B cell (primary cell): ENCODE measurements at regions not wholly inside any gene's neighbourhood (a gene's known extent, or its start where the extent isn't known, plus 50 kb on each side); places are given as distances from the start of the nearest gene placed in this dataset.
A peak's percentile ranks its signal among the peaks of the same experiment; 100 is the strongest.

Experiments
- ATAC-seq: fragments of 200-7000 bp; cut with Tn5 transposase; one replicate; pipeline ENCODE4 v1.10.0; 2021; ENCODE audit warnings: low read depth, mild to moderate bottlenecking, moderate number of reproducible peaks, moderate library complexity
- CTCF ChIA-PET: fragments of 350-600 bp; sonication (Branson Sonifier 250); formaldehyde crosslinking; loops from one replicate; lab custom pipeline; 2021; ENCODE audit warnings: antibody characterized with exemption, inconsistent platforms; lab: Charles Lee
- POLR2A ChIA-PET: fragments of 350-600 bp; sonication (Branson Sonifier 250); formaldehyde crosslinking; loops from one replicate; lab custom pipeline; 2021; ENCODE audit warnings: antibody characterized with exemption; lab: Charles Lee
- DNase-seq: peaks from one replicate; pipeline ENCODE4 v3.0.0; 2013
- H2AFZ ChIP-seq: 2 replicates; pipeline ENCODE4 v1.6.1; 2012; ENCODE audit warnings: mild to moderate bottlenecking, low read depth, low read length; ENCODE audit not compliant: insufficient read depth, poor library complexity, severe bottlenecking
- H3K27ac ChIP-seq, 2 donors: 1 replicate in 1 of 2; 2 replicates in 1 of 2; pipeline ENCODE4 v1.5.1; 2012 to 2013; ENCODE audit warnings: low read length in 2 of 2, mild to moderate bottlenecking in 2 of 2, moderate library complexity in 1 of 2
- H3K27me3 ChIP-seq, 4 experiments: fragments of 200-600 bp in 1 of 4; sonication (generic) in 1 of 4; replicated peaks in 1 of 4; 1 replicate in 2 of 4; 2 replicates in 2 of 4; pipeline versions ENCODE4 v1.6.1 to v1.7.0; 2013 to 2016; ENCODE audit warnings: low read length in 3 of 4, mild to moderate bottlenecking in 2 of 4, mixed read lengths in 1 of 4, moderate library complexity in 1 of 4; ENCODE audit not compliant: insufficient read depth in 4 of 4, control insufficient read depth in 3 of 4; ENCODE audit errors: control extremely low read depth in 1 of 4
- H3K36me3 ChIP-seq, 2 experiments: replicated peaks in 1 of 2; 1 replicate in 1 of 2; 2 replicates in 1 of 2; pipeline versions ENCODE4 v1.6.1 to v1.7.1; 2013; ENCODE audit warnings: low read length in 1 of 2; ENCODE audit not compliant: insufficient read depth in 2 of 2, control insufficient read depth in 1 of 2; ENCODE audit errors: control extremely low read depth in 1 of 2, extremely low read depth in 1 of 2
- H3K4me1 ChIP-seq, 2 donors: fragments of 200-600 bp in 1 of 2; sonication (generic) in 1 of 2; 1 replicate in 1 of 2; 2 replicates in 1 of 2; pipeline versions ENCODE4 v1.5.1 to v1.6.1; 2013 to 2017; ENCODE audit warnings: low read length in 2 of 2; ENCODE audit not compliant: control insufficient read depth in 2 of 2, insufficient read depth in 2 of 2
- H3K4me2 ChIP-seq: replicated peaks from 2 replicates; pipeline ENCODE3; 2012; ENCODE audit warnings: mild to moderate bottlenecking, low read depth, low read length; ENCODE audit not compliant: poor library complexity, severe bottlenecking
- H3K4me3 ChIP-seq, 5 experiments: fragments of 200-600 bp in 1 of 5; sonication (generic) in 1 of 5; 1 replicate in 3 of 5; 2 replicates in 2 of 5; pipeline versions ENCODE4 v1.5.1 to v1.7.0; 2011 to 2016; ENCODE audit warnings: low read length in 4 of 5, mild to moderate bottlenecking in 4 of 5, low read depth in 2 of 5, control low read depth in 1 of 5, moderate library complexity in 1 of 5; ENCODE audit not compliant: insufficient read depth in 1 of 5; ENCODE audit errors: control extremely low read depth in 1 of 5, extremely low read depth in 1 of 5
- H3K79me2 ChIP-seq: fragments of 200-600 bp; sonication (generic); one replicate; pipeline ENCODE4 v1.6.0; 2016; ENCODE audit warnings: low read length; ENCODE audit not compliant: control insufficient read depth, insufficient read depth
- H3K9ac ChIP-seq: fragments of 200-600 bp; sonication (generic); 2 replicates; pipeline ENCODE4 v1.6.1; 2017; ENCODE audit warnings: mild to moderate bottlenecking, low read length, moderate library complexity
- H3K9me3 ChIP-seq, 3 donors: one replicate each; pipeline versions ENCODE4 v1.6.1 to v1.7.1; 2013; ENCODE audit warnings: low read length in 2 of 3; ENCODE audit not compliant: control insufficient read depth in 2 of 3, insufficient read depth in 1 of 3; ENCODE audit errors: control extremely low read depth in 1 of 3
- H4K20me1 ChIP-seq: 2 replicates; pipeline ENCODE4 v1.6.0; 2012; ENCODE audit warnings: mild to moderate bottlenecking, low read length; ENCODE audit not compliant: insufficient read depth, control insufficient read depth, poor library complexity, severe bottlenecking
- H3K27ac Mint-ChIP-seq: one replicate; pipeline ENCODE4 v1.8.0; 2021; ENCODE audit warnings: mixed read lengths
- H3K27me3 Mint-ChIP-seq: one replicate; pipeline ENCODE4 v1.8.0; 2021; ENCODE audit warnings: mixed read lengths
- H3K4me1 Mint-ChIP-seq: one replicate; pipeline ENCODE4 v1.8.0; 2021; ENCODE audit warnings: mixed read lengths
- H3K4me3 Mint-ChIP-seq: one replicate; pipeline ENCODE4 v1.8.0; 2021; ENCODE audit warnings: mixed read lengths
- H3K9me3 Mint-ChIP-seq: one replicate; pipeline ENCODE4 v1.8.0; 2022; ENCODE audit warnings: mixed read lengths; ENCODE audit not compliant: insufficient read depth
- EZH2 ChIP-seq: IDR thresholded peaks from 2 replicates; pipeline ENCODE4 v1.6.1; 2012; ENCODE audit warnings: borderline replicate concordance, low read depth, mild to moderate bottlenecking, moderate library complexity, low read length; ENCODE audit not compliant: insufficient read depth, poor library complexity, severe bottlenecking
- WGBS: methylation state at CpG from one replicate; pipeline ENCODE4 v1.1.5; 2013; ENCODE audit warnings: missing lambda C conversion rate; ENCODE audit not compliant: insufficient coverage; 5-methylcytosine and 5-hydroxymethylcytosine counted together
- intact Hi-C: fragments of 100-400 bp; cut with micrococcal nuclease; formaldehyde crosslinking; loops from one replicate; pipeline ENCODE4 v1.10.0; 2022
- TF ChIP-seq, protein P1 (sequence below): fragments of 200-600 bp; IDR thresholded peaks from one replicate; pipeline ENCODE4 v1.8.0; 2022; ENCODE audit warnings: antibody characterized with exemption, mild to moderate bottlenecking

DNA sequence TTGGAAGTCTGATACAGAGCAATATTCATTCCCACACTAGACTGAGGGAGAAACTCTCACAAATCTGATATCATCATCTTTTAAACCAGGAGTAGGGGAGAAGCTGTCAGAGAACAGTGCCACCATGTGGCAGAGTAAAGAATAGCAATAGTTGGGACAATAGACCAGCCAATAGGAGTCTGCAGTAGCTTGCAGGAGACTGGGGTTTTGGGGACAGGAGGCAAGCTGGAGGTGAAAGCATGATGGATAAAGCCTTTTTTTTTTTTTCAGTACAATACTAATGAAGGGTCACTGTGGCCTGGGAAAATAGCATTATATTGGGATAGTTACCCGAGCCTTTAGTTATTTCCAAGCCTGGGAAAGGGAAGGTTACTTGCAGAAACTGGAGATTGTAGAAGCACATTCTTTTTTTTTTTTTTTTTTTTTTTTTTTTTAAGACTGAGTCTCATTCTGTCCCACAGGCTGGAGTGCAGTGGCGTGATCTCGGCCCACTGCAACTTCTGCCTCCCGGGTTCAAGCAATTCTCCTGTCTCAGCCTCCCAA is 120.7 kb downstream of the S1PR1 start:
- H3K9ac ChIP-seq: no peak overlapping the region
- H3K9me3 ChIP-seq: peaks cover 0 to 1% (median 0%) of the 10 kb centered on the region in 3 donors
- no peak overlapping the region for H3K4me3 ChIP-seq
- DNase-seq (peak; percentile 88), ATAC-seq (peak; percentile 98)
- WGBS: 53% methylated on average over 3 of the region's 4 CpGs
- ChIA-PET CTCF (interaction anchor here (0.6 to 3.4 kb wide), 66 partner anchors 8 to 893 kb away, joined by 3 to 144 read pairs (median 4); partner anchors contain the start of genes EXTL2, S1PR1 and SLC30A7), POLR2A (interaction anchor here (0.6 to 1.1 kb wide), 7 partner anchors 43 to 1417 kb away, joined by 3 to 14 read pairs (median 5); partner anchors contain the start of gene S1PR1)
- no peak overlapping the region for H3K27ac ChIP-seq
- H3K27me3 Mint-ChIP-seq: no peaks in the 10 kb centered on the region
- TF ChIP-seq, protein P1, sequence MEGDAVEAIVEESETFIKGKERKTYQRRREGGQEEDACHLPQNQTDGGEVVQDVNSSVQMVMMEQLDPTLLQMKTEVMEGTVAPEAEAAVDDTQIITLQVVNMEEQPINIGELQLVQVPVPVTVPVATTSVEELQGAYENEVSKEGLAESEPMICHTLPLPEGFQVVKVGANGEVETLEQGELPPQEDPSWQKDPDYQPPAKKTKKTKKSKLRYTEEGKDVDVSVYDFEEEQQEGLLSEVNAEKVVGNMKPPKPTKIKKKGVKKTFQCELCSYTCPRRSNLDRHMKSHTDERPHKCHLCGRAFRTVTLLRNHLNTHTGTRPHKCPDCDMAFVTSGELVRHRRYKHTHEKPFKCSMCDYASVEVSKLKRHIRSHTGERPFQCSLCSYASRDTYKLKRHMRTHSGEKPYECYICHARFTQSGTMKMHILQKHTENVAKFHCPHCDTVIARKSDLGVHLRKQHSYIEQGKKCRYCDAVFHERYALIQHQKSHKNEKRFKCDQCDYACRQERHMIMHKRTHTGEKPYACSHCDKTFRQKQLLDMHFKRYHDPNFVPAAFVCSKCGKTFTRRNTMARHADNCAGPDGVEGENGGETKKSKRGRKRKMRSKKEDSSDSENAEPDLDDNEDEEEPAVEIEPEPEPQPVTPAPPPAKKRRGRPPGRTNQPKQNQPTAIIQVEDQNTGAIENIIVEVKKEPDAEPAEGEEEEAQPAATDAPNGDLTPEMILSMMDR: peak; percentile 91
- no peak for TF ChIP-seq EZH2
- H3K4me1 Mint-ChIP-seq: peaks cover 7% of the 10 kb centered on the region
- H4K20me1 ChIP-seq: no peaks in the 10 kb centered on the region
- no peak overlapping the region for H3K4me2 ChIP-seq
- no peaks in the 10 kb centered on the region for H3K9me3 Mint-ChIP-seq
- H2AFZ ChIP-seq: no peak overlapping the region
- H3K4me1 ChIP-seq: peaks cover 4 to 7% of the 10 kb centered on the region in 2 donors
- H3K79me2 ChIP-seq: no peaks in the 10 kb centered on the region
- no peak overlapping the region for H3K27ac Mint-ChIP-seq
- no peaks in the 10 kb centered on the region for H3K27me3 ChIP-seq
- H3K36me3 ChIP-seq: no peaks in the 10 kb centered on the region
- intact Hi-C loops: loop anchor here (1.0 to 5.0 kb wide), 6 partner anchors 48 to 436 kb away; partner anchors contain the start of gene S1PR1
- H3K4me3 Mint-ChIP-seq: no peak overlapping the region

DNA sequence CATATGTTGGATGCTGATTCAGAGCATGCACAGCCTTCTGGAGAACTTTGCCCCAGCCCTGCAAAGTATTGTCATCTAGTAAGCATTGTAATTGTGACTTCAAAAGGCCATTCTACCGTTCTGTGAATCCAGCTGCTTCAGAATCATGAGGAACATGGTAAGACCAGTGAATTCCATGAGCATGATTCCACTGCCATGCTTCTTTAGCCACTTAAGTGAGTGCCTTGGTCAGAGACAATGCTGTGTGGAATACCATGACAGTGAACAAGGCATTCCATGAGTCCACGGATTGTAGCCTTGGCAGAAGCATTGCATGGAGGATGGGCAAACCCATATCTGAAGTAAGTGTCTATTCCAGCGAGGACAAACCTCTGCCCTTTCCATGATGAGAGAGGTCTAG is 123.7 kb downstream of the S1PR1 start:
- Histone ChIP-seq H3K4me3 (no peak overlapping the region), H3K9ac (no peak overlapping the region), H3K4me1 (peaks cover 4 to 7% of the 10 kb centered on the region in 2 donors), H3K4me2 (no peak overlapping the region), H3K9me3 (peaks cover 0 to 11% (median 9%) of the 10 kb centered on the region in 3 donors), H3K79me2 (no peaks in the 10 kb centered on the region), H3K36me3 (no peaks in the 10 kb centered on the region), H4K20me1 (no peaks in the 10 kb centered on the region), H2AFZ (no peak overlapping the region), H3K27ac (no peak overlapping the region), H3K27me3 (no peaks in the 10 kb centered on the region)
- intact Hi-C loops: no loop called here
- Mint-ChIP-seq H3K27me3 (no peaks in the 10 kb centered on the region), H3K4me3 (no peak overlapping the region), H3K9me3 (no peaks in the 10 kb centered on the region), H3K27ac (no peak overlapping the region), H3K4me1 (peaks cover 9% of the 10 kb centered on the region)
- WGBS: 100% methylated on average over 3 of the region's 3 CpGs
- POLR2A ChIA-PET: no interaction called here
- ATAC-seq: no peak
- TF ChIP-seq, protein P1: no peak
- TF ChIP-seq EZH2: no peak
- no peak for DNase-seq
- CTCF ChIA-PET: no interaction called here
